Mesenchymal stem cell (in vitro differentiated cells and primary cell): ENCODE measurements at regions not wholly inside any gene's neighbourhood (a gene's known extent, or its start where the extent isn't known, plus 50 kb on each side); places are given as distances from the start of the nearest gene placed in this dataset. TPM values are rescaled to one million over a fixed set of nuclear protein-coding genes. Genes with fewer than 3 reads are reported as not detected.

ENCODE experiments used
- small RNA-seq: library from polyadenylated mRNA; stranded (forward); fragments of <200 nt; extraction: miRNeasy Mini kit (QIAGEN cat#:217004); gene quantifications from one replicate; pipeline ENCODE3, GENCODE V24; 2013; ENCODE audit warnings: low read depth

Small RNAs in the stretch of these regions (small RNA-seq; reads per million reads assigned to genes)
- gene AC009229.3 (not detected), gene RNU6-951P (not detected)
